ENCODE measurements at regions not wholly inside any gene's neighbourhood (a gene's known extent, or its start where the extent isn't known, plus 50 kb on each side); places are given as distances from the start of the nearest gene placed in this dataset.
A peak's percentile ranks its signal among the peaks of the same experiment; 100 is the strongest.

GRCh38 chr3:154971341-154971740 is 108.8 kb upstream of the MME start:
- H3K4me1 ChIP-seq (ENCODE audit: control insufficient read depth in 3 of 3, insufficient read depth in 2 of 3, low read depth in 1 of 3, low read length in 2 of 3) = peaks cover 0 to 3% (median 0%) of the 10 kb centered on the region in 3 donors
- 66 to 72% (median 71%) methylated on average over 7 of the region's 7 CpGs for WGBS, 3 donors
- no peaks in the 10 kb centered on the region for H3K27me3 ChIP-seq (ENCODE audit: control insufficient read depth in 3 of 3, insufficient read depth in 3 of 3, low read length in 3 of 3)

DNA sequence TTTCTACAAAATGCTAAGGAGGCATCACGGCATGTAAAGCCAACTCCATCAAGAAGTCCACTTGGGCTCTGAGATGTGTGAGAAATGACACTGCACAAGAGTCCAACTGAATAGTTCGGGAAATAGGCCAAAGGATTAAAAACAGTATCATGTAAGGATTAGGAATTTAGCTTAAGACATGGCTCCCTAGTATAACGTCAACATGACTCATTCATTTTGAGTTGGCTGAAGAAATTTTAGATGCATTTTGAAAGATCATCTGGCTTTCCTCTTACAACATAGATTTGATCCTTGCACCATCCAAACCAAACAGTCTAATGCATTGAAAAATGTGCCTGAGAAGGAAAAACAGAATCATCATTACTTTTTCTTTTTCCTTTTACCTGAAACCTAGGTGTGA is 109.3 kb upstream of the MME start:
- Histone ChIP-seq H3K4me1 (ENCODE audit: control insufficient read depth in 3 of 3, insufficient read depth in 2 of 3, low read depth in 1 of 3, low read length in 2 of 3) (peaks cover 0 to 3% (median 0%) of the 10 kb centered on the region in 3 donors), H3K36me3 (ENCODE audit: control insufficient read depth in 3 of 3, insufficient read depth in 2 of 3, low read depth in 1 of 3, low read length in 3 of 3) (no peaks in the 10 kb centered on the region), H3K9me3 (ENCODE audit: control insufficient read depth in 2 of 2, insufficient read depth in 1 of 2, low read depth in 1 of 2, low read length in 1 of 2) (no peaks in the 10 kb centered on the region), H3K27ac (ENCODE audit: low read depth in 1 of 3, low read length in 2 of 3) (no peak overlapping the region), H3K27me3 (ENCODE audit: control insufficient read depth in 3 of 3, insufficient read depth in 3 of 3, low read length in 3 of 3) (no peaks in the 10 kb centered on the region), H3K4me3 (ENCODE audit: low read depth in 1 of 3, low read length in 3 of 3) (no peak overlapping the region)
- no peak for FAIRE-seq
- DNase-seq = no peak
- 79 to 81% (median 79%) methylated on average over 3 of the region's 3 CpGs for WGBS, 3 donors

More at GRCh38 chr3:154971341-154971740, 108.8 kb upstream of the MME start:
- no peak overlapping the region for H3K4me3 ChIP-seq (ENCODE audit: low read depth in 1 of 3, low read length in 3 of 3)
- no peak for DNase-seq
- H3K36me3 ChIP-seq (ENCODE audit: control insufficient read depth in 3 of 3, insufficient read depth in 2 of 3, low read depth in 1 of 3, low read length in 3 of 3) = no peaks in the 10 kb centered on the region
- no peak overlapping the region for H3K27ac ChIP-seq (ENCODE audit: low read depth in 1 of 3, low read length in 2 of 3)
- no peaks in the 10 kb centered on the region for H3K9me3 ChIP-seq (ENCODE audit: control insufficient read depth in 2 of 2, insufficient read depth in 1 of 2, low read depth in 1 of 2, low read length in 1 of 2)
- FAIRE-seq = no peak

DNA sequence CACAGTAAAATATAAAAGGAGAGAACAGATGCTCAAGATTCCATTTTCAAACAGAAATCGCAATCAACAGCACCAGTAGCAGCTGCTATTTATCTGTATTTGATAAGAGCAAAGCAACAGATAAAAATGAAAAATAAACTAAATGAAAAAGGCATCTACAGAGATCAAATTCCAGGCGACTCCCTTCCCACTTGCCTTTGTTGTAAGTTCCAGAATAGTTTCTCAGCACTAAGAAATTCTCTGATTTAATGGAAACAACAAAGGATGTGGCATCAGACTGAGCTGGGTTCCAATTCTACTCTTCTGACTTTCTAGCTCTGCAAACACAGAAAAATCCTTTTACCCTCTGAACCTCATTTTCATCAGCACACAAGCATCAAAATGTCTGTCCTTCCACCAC is 110.8 kb upstream of the MME start:
- no peaks in the 10 kb centered on the region for H3K9me3 ChIP-seq (ENCODE audit: control insufficient read depth in 2 of 2, insufficient read depth in 1 of 2, low read depth in 1 of 2, low read length in 1 of 2)
- FAIRE-seq (no peak), DNase-seq (no peak)
- H3K27me3 ChIP-seq (ENCODE audit: control insufficient read depth in 3 of 3, insufficient read depth in 3 of 3, low read length in 3 of 3) = no peaks in the 10 kb centered on the region
- no peak overlapping the region for H3K4me3 ChIP-seq (ENCODE audit: low read depth in 1 of 3, low read length in 3 of 3)
- 21 to 57% (median 31%) methylated on average over 2 of the region's 2 CpGs for WGBS, 3 donors
- H3K4me1 ChIP-seq (ENCODE audit: control insufficient read depth in 3 of 3, insufficient read depth in 2 of 3, low read depth in 1 of 3, low read length in 2 of 3) = peaks cover 0 to 3% (median 0%) of the 10 kb centered on the region in 3 donors
- no peaks in the 10 kb centered on the region for H3K36me3 ChIP-seq (ENCODE audit: control insufficient read depth in 3 of 3, insufficient read depth in 2 of 3, low read depth in 1 of 3, low read length in 3 of 3)
- H3K27ac ChIP-seq (ENCODE audit: low read depth in 1 of 3, low read length in 2 of 3) = no peak overlapping the region

DNA sequence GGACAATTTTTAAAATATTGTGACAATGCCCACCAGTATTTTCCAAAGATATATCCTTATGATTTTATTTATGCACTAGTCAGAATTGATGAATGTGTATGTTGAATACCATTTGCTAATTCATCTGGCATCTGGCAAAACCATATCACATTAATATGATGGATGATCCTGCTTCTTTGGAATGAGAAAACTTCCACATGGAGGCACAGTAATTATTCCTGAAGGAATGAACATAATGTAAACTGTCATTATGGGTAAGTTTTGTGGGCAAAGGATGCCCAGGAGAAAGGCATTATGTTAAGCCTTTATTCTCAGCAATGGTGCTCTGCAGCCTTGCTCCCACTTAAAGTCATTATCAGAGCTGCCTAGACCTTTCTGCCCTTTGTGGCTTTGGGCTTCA is 113.0 kb upstream of the MME start:
- no peak overlapping the region for H3K27ac ChIP-seq (ENCODE audit: low read depth in 1 of 3, low read length in 2 of 3)
- H3K4me3 ChIP-seq (ENCODE audit: low read depth in 1 of 3, low read length in 3 of 3) = no peak overlapping the region
- no peaks in the 10 kb centered on the region for H3K9me3 ChIP-seq (ENCODE audit: control insufficient read depth in 2 of 2, insufficient read depth in 1 of 2, low read depth in 1 of 2, low read length in 1 of 2)
- no peaks in the 10 kb centered on the region for H3K27me3 ChIP-seq (ENCODE audit: control insufficient read depth in 3 of 3, insufficient read depth in 3 of 3, low read length in 3 of 3)
- no peak for FAIRE-seq
- no peak for DNase-seq
- no peaks in the 10 kb centered on the region for H3K36me3 ChIP-seq (ENCODE audit: control insufficient read depth in 3 of 3, insufficient read depth in 2 of 3, low read depth in 1 of 3, low read length in 3 of 3)
- peaks cover 0 to 3% (median 0%) of the 10 kb centered on the region in 3 donors for H3K4me1 ChIP-seq (ENCODE audit: control insufficient read depth in 3 of 3, insufficient read depth in 2 of 3, low read depth in 1 of 3, low read length in 2 of 3)

DNA sequence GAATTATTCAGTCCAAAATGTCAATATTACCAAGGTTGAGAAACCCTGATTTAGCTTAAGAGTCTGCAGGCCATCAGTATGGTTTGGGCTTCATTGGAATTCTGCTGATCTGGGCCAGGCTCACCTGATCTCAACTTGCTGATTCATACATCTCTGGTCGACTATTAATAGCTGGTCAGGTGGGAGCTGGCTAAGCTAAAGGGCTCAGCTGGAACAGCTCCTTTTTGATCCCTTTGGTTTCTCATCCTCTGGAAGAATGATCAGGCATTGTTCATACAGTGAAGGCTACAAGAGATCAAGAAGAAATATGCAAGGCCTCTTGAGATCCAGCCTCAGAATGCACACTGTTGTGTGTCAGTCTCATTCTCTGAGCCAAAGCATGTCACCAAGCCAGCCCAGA is 123.3 kb upstream of the MME start:
- H3K4me1 ChIP-seq (ENCODE audit: control insufficient read depth in 3 of 3, insufficient read depth in 2 of 3, low read depth in 1 of 3, low read length in 2 of 3) = no peaks in the 10 kb centered on the region
- no peaks in the 10 kb centered on the region for H3K36me3 ChIP-seq (ENCODE audit: control insufficient read depth in 3 of 3, insufficient read depth in 2 of 3, low read depth in 1 of 3, low read length in 3 of 3)
- FAIRE-seq (no peak), DNase-seq (no peak)
- H3K9me3 ChIP-seq (ENCODE audit: control insufficient read depth in 2 of 2, insufficient read depth in 1 of 2, low read depth in 1 of 2, low read length in 1 of 2) = peaks cover 0 to 13% of the 10 kb centered on the region in 2 donors
- 36 to 59% (median 52%) methylated on average over 1 of the region's 1 CpG for WGBS, 3 donors
- no peak overlapping the region for H3K27ac ChIP-seq (ENCODE audit: low read depth in 1 of 3, low read length in 2 of 3)
- no peaks in the 10 kb centered on the region for H3K27me3 ChIP-seq (ENCODE audit: control insufficient read depth in 3 of 3, insufficient read depth in 3 of 3, low read length in 3 of 3)
- H3K4me3 ChIP-seq (ENCODE audit: low read depth in 1 of 3, low read length in 3 of 3) = no peak overlapping the region

- Histone ChIP-seq H3K27ac (ENCODE audit: low read depth in 1 of 3, low read length in 2 of 3) (no peak overlapping the region), H3K27me3 (ENCODE audit: control insufficient read depth in 3 of 3, insufficient read depth in 3 of 3, low read length in 3 of 3) (no peaks in the 10 kb centered on the region), H3K4me3 (ENCODE audit: low read depth in 1 of 3, low read length in 3 of 3) (no peak overlapping the region), H3K36me3 (ENCODE audit: control insufficient read depth in 3 of 3, insufficient read depth in 2 of 3, low read depth in 1 of 3, low read length in 3 of 3) (no peaks in the 10 kb centered on the region), H3K4me1 (ENCODE audit: control insufficient read depth in 3 of 3, insufficient read depth in 2 of 3, low read depth in 1 of 3, low read length in 2 of 3) (no peaks in the 10 kb centered on the region), H3K9me3 (ENCODE audit: control insufficient read depth in 2 of 2, insufficient read depth in 1 of 2, low read depth in 1 of 2, low read length in 1 of 2) (peaks cover 0 to 13% of the 10 kb centered on the region in 2 donors)
- peak; percentile 7 to 42 for DNase-seq
- FAIRE-seq = no peak
- WGBS, 3 donors = 71 to 76% (median 75%) methylated on average over 2 of the region's 2 CpGs
Observed at GRCh38 chr3:154955907-154956533, 124.1 kb upstream of the MME start.

DNA sequence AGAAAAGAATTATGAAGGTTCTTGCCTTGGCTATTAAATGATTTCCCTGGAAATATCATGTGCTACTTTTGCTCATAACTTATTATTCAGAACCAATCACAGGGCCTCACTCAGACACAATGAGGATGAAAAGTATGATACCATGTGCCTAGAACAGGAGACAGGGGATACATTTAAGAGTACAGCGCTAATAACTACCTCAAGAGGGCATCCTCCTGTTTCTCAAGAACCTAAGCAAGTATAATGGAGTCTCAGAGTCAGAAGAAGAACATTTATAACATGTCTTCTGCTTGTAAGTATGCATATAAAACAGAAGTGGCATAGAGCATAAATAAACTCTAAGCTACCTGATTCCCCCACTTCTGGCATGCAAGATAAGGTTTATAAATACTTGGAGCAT is 125.4 kb upstream of the MME start:
- Histone ChIP-seq H3K4me3 (ENCODE audit: low read depth in 1 of 3, low read length in 3 of 3) (no peak overlapping the region), H3K27me3 (ENCODE audit: control insufficient read depth in 3 of 3, insufficient read depth in 3 of 3, low read length in 3 of 3) (no peaks in the 10 kb centered on the region), H3K27ac (ENCODE audit: low read depth in 1 of 3, low read length in 2 of 3) (no peak overlapping the region), H3K4me1 (ENCODE audit: control insufficient read depth in 3 of 3, insufficient read depth in 2 of 3, low read depth in 1 of 3, low read length in 2 of 3) (no peaks in the 10 kb centered on the region), H3K36me3 (ENCODE audit: control insufficient read depth in 3 of 3, insufficient read depth in 2 of 3, low read depth in 1 of 3, low read length in 3 of 3) (no peaks in the 10 kb centered on the region), H3K9me3 (ENCODE audit: control insufficient read depth in 2 of 2, insufficient read depth in 1 of 2, low read depth in 1 of 2, low read length in 1 of 2) (peaks cover 0 to 13% of the 10 kb centered on the region in 2 donors)
- FAIRE-seq = no peak
- peak; percentile 41 to 58 for DNase-seq
- WGBS, 3 donors = 30 to 68% (median 44%) methylated on average over 1 of the region's 1 CpG

- peaks cover 0 to 11% of the 10 kb centered on the region in 2 donors for H3K9me3 ChIP-seq (ENCODE audit: control insufficient read depth in 2 of 2, insufficient read depth in 1 of 2, low read depth in 1 of 2, low read length in 1 of 2)
- H3K4me1 ChIP-seq (ENCODE audit: control insufficient read depth in 3 of 3, insufficient read depth in 2 of 3, low read depth in 1 of 3, low read length in 2 of 3) = no peaks in the 10 kb centered on the region
- 56 to 64% (median 57%) methylated on average over 3 of the region's 3 CpGs for WGBS, 3 donors
- FAIRE-seq (no peak), DNase-seq (peak in 1 of 2 donors; percentile 5)
- H3K27me3 ChIP-seq (ENCODE audit: control insufficient read depth in 3 of 3, insufficient read depth in 3 of 3, low read length in 3 of 3) = no peaks in the 10 kb centered on the region
- no peaks in the 10 kb centered on the region for H3K36me3 ChIP-seq (ENCODE audit: control insufficient read depth in 3 of 3, insufficient read depth in 2 of 3, low read depth in 1 of 3, low read length in 3 of 3)
- no peak overlapping the region for H3K27ac ChIP-seq (ENCODE audit: low read depth in 1 of 3, low read length in 2 of 3)
- no peak overlapping the region for H3K4me3 ChIP-seq (ENCODE audit: low read depth in 1 of 3, low read length in 3 of 3)
Observed at GRCh38 chr3:154953538-154953937, 126.6 kb upstream of the MME start.

GRCh38 chr3:154952553-154952952 is 127.6 kb upstream of the MME start:
- no peaks in the 10 kb centered on the region for H3K27me3 ChIP-seq (ENCODE audit: control insufficient read depth in 3 of 3, insufficient read depth in 3 of 3, low read length in 3 of 3)
- no peaks in the 10 kb centered on the region for H3K36me3 ChIP-seq (ENCODE audit: control insufficient read depth in 3 of 3, insufficient read depth in 2 of 3, low read depth in 1 of 3, low read length in 3 of 3)
- no peak overlapping the region for H3K27ac ChIP-seq (ENCODE audit: low read depth in 1 of 3, low read length in 2 of 3)
- WGBS, 3 donors = 87 to 93% (median 90%) methylated on average over 6 of the region's 6 CpGs
- peaks cover 0 to 2% of the 10 kb centered on the region in 2 donors for H3K9me3 ChIP-seq (ENCODE audit: control insufficient read depth in 2 of 2, insufficient read depth in 1 of 2, low read depth in 1 of 2, low read length in 1 of 2)
- no peak overlapping the region for H3K4me3 ChIP-seq (ENCODE audit: low read depth in 1 of 3, low read length in 3 of 3)
- DNase-seq = no peak
- no peak for FAIRE-seq
- no peaks in the 10 kb centered on the region for H3K4me1 ChIP-seq (ENCODE audit: control insufficient read depth in 3 of 3, insufficient read depth in 2 of 3, low read depth in 1 of 3, low read length in 2 of 3)

All from small intestine (tissue), 7 donors.